ENCODE measurements at regions not wholly inside any gene's neighbourhood (a gene's known extent, or its start where the extent isn't known, plus 50 kb on each side); places are given as distances from the start of the nearest gene placed in this dataset.

DNA sequence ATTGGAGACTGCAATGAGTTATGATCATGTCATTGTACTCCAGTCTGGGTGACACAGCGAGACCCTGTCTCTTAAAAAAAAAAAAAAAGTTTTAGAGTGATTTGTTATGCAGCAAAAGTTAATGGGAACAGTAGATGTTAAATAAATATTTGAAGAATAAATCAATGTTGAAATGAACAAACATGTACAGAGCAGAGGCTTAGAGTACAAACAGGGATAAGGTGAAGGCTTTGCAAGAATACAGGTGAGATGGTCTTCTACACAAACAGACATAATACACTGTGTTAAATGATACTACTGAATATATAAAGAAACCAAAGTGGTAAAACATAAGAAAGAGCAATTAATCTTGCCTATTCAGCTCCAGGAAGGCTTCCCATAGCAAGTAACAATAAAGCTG lies 265.4 kb downstream of the CNTN3 start:
- no peaks in the 10 kb centered on the region for H3K36me3 ChIP-seq (replicated peaks in 1 of 2; ENCODE audit: control insufficient read depth in 1 of 2, insufficient read depth in 2 of 2, low read length in 2 of 2)
- no peaks in the 10 kb centered on the region for H3K4me1 ChIP-seq (ENCODE audit: control insufficient read depth in 1 of 2, insufficient read depth in 2 of 2, low read length in 2 of 2)
- intact Hi-C loops (cut with micrococcal nuclease), result no loop called here
- no peak overlapping the region for H3K9ac ChIP-seq (ENCODE audit: insufficient read depth, low read length, poor library complexity, severe bottlenecking)
- H3K79me2 ChIP-seq (ENCODE audit: insufficient read depth, low read length), result no peaks in the 10 kb centered on the region
- no peak overlapping the region for H3K4me3 ChIP-seq (replicated peaks in 1 of 3; ENCODE audit: low read depth in 2 of 3, low read length in 3 of 3)
- no peak overlapping the region for H3K27ac ChIP-seq (ENCODE audit: low read depth in 1 of 2, low read length in 2 of 2)
- TF ChIP-seq, protein P1, sequence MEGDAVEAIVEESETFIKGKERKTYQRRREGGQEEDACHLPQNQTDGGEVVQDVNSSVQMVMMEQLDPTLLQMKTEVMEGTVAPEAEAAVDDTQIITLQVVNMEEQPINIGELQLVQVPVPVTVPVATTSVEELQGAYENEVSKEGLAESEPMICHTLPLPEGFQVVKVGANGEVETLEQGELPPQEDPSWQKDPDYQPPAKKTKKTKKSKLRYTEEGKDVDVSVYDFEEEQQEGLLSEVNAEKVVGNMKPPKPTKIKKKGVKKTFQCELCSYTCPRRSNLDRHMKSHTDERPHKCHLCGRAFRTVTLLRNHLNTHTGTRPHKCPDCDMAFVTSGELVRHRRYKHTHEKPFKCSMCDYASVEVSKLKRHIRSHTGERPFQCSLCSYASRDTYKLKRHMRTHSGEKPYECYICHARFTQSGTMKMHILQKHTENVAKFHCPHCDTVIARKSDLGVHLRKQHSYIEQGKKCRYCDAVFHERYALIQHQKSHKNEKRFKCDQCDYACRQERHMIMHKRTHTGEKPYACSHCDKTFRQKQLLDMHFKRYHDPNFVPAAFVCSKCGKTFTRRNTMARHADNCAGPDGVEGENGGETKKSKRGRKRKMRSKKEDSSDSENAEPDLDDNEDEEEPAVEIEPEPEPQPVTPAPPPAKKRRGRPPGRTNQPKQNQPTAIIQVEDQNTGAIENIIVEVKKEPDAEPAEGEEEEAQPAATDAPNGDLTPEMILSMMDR (IDR thresholded peaks at IDR 0.05), result no peak
- WGBS (ENCODE audit: insufficient coverage), result 40% methylated on average over 1 of the region's 1 CpG
- no peaks in the 10 kb centered on the region for H3K27me3 ChIP-seq (ENCODE audit: control insufficient read depth in 2 of 2, insufficient read depth in 2 of 2, low read length in 2 of 2)
- DNase-seq, result no peak
- Mint-ChIP-seq H3K4me1 (no peaks in the 10 kb centered on the region), H3K27me3 (ENCODE audit: low read depth in 3 of 3) (no peaks in the 10 kb centered on the region), H3K9me3 (peaks cover 0 to 9% (median 2%) of the 10 kb centered on the region in 7 donors), H3K36me3 (no peaks in the 10 kb centered on the region), H3K27ac (no peak overlapping the region), H3K4me3 (no peak overlapping the region)
- H2AFZ ChIP-seq (ENCODE audit: insufficient read depth, low read depth, low read length, poor library complexity, severe bottlenecking), result no peak overlapping the region
- H3K4me2 ChIP-seq (replicated peaks; ENCODE audit: extremely low read depth, low read length, poor library complexity, severe bottlenecking), result no peak overlapping the region
- H4K20me1 ChIP-seq (ENCODE audit: insufficient read depth, low read length), result no peaks in the 10 kb centered on the region
- no peaks in the 10 kb centered on the region for H3K9me3 ChIP-seq (replicated peaks in 1 of 2; ENCODE audit: control insufficient read depth in 1 of 2, insufficient read depth in 1 of 2, low read length in 2 of 2)

DNA sequence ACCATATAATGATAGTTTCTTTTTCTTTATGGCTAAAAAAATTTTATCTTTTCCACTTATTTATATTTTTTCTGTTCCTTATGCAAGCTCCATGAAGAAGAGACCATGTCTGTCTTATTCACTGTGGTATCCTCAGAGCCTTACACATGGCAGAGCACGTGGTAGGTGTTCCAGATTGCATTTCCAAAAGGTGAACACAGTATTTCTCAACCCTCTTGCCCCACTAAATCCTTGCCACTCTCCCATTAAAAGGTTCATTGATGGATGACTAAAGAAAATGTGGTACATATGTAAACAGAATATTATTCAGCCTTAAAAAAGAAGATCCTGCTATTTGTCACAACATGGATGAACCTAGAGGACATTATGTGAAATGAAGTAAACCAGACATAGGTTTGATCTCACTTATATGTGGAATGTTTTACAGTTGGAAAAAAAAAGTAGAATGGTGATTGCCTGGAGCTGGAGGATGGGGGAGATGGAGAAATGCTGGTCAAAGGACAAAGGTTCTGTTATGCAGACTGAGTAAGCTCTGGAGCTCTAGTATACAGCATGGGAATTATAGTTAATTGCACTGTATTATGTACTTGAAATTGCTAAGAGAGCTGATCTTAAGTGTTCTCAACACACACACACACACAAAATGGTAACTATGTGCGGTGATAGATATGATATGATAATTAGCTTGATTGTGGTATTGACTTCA lies 266.7 kb downstream of the CNTN3 start:
- H3K36me3 Mint-ChIP-seq, result no peaks in the 10 kb centered on the region
- Histone ChIP-seq H2AFZ (ENCODE audit: insufficient read depth, low read depth, low read length, poor library complexity, severe bottlenecking) (no peak overlapping the region), H3K9ac (ENCODE audit: insufficient read depth, low read length, poor library complexity, severe bottlenecking) (no peak overlapping the region), H3K4me2 (replicated peaks; ENCODE audit: extremely low read depth, low read length, poor library complexity, severe bottlenecking) (no peak overlapping the region), H3K36me3 (replicated peaks in 1 of 2; ENCODE audit: control insufficient read depth in 1 of 2, insufficient read depth in 2 of 2, low read length in 2 of 2) (no peaks in the 10 kb centered on the region), H3K9me3 (replicated peaks in 1 of 2; ENCODE audit: control insufficient read depth in 1 of 2, insufficient read depth in 1 of 2, low read length in 2 of 2) (no peaks in the 10 kb centered on the region), H3K79me2 (ENCODE audit: insufficient read depth, low read length) (no peaks in the 10 kb centered on the region), H3K27me3 (ENCODE audit: control insufficient read depth in 2 of 2, insufficient read depth in 2 of 2, low read length in 2 of 2) (no peaks in the 10 kb centered on the region), H3K27ac (ENCODE audit: low read depth in 1 of 2, low read length in 2 of 2) (no peak overlapping the region), H3K4me3 (replicated peaks in 1 of 3; ENCODE audit: low read depth in 2 of 3, low read length in 3 of 3) (no peak overlapping the region), H4K20me1 (ENCODE audit: insufficient read depth, low read length) (no peaks in the 10 kb centered on the region), H3K4me1 (ENCODE audit: control insufficient read depth in 1 of 2, insufficient read depth in 2 of 2, low read length in 2 of 2) (no peaks in the 10 kb centered on the region)
- no peak overlapping the region for H3K27ac Mint-ChIP-seq
- DNase-seq, result no peak
- no peaks in the 10 kb centered on the region for H3K4me1 Mint-ChIP-seq
- no CpG with 5 or more reads among the region's 2 CpGs for WGBS (ENCODE audit: insufficient coverage)
- TF ChIP-seq, protein P1 (IDR thresholded peaks at IDR 0.05), result no peak
- H3K27me3 Mint-ChIP-seq (ENCODE audit: low read depth in 3 of 3), result no peaks in the 10 kb centered on the region
- peaks cover 0 to 6% (median 0%) of the 10 kb centered on the region in 7 donors for H3K9me3 Mint-ChIP-seq
- no peak overlapping the region for H3K4me3 Mint-ChIP-seq
- intact Hi-C loops (cut with micrococcal nuclease), result no loop called here

Data from CD14-positive monocyte (primary cell).